ENCODE measurements at regions not wholly inside any gene's neighbourhood (a gene's known extent, or its start where the extent isn't known, plus 50 kb on each side); places are given as distances from the start of the nearest gene placed in this dataset.

DNA sequence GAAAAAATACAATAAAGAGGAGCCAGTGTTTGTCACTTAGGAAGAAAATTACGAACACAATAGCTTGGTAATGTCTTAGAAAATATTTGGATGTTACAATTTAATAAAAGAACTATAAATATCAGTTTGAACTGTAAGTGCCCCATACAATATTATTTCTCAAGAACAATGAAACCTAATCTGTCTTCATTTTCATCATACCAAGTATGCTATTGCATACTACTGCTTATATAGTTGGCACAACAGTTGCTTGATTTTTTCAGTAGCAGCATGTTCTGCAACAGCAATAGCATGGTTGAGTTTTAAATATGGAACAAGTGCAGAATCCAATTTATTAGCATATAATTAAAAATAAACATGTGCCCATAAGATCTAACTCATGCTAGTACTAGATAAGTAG, 564.6 kb downstream of the C12orf50 start:
- TF ChIP-seq POLR2A (IDR thresholded peaks at IDR 0.05; ENCODE audit: low read depth, low read length) (no peak), POLR2AphosphoS5 (IDR thresholded peaks at IDR 0.05; ENCODE audit: low read depth, low read length) (no peak)

Measured in GM12891 (cell line).